Neural cell (in vitro differentiated cells): ENCODE measurements at regions not wholly inside any gene's neighbourhood (a gene's known extent, or its start where the extent isn't known, plus 50 kb on each side); places are given as distances from the start of the nearest gene placed in this dataset.

ENCODE experiments used
- H2AFZ ChIP-seq: fragments of 200-600, 300-800 bp; sonication (generic), shearing (Covaris generic); 2 replicates; pipeline ENCODE4 v1.6.0; 2014; ENCODE audit warnings: low read depth, mild to moderate bottlenecking, antibody characterized with exemption, low read length, moderate library complexity
- H3F3A ChIP-seq: fragments of 200-600 bp; shearing (Covaris generic); 2 replicates; pipeline ENCODE4 v1.6.1; 2016; ENCODE audit warnings: mild to moderate bottlenecking, moderate library complexity, mixed read lengths, antibody characterized with exemption, low read length; ENCODE audit not compliant: insufficient read depth, poor library complexity, severe bottlenecking
- H3K27ac ChIP-seq: fragments of 200-600, 300-800 bp; sonication (generic), shearing (Covaris generic); 2 replicates; pipeline ENCODE4 v1.5.1; 2014; ENCODE audit warnings: mild to moderate bottlenecking, low read length, moderate library complexity
- H3K27me3 ChIP-seq: fragments of 300-800, 200-600 bp; sonication (generic), shearing (Covaris generic); 2 replicates; pipeline ENCODE4 v1.6.0; 2014; ENCODE audit warnings: mild to moderate bottlenecking, low read depth, low read length, moderate library complexity; ENCODE audit not compliant: insufficient read depth
- H3K36me3 ChIP-seq: fragments of 300-800, 200-600 bp; sonication (generic), shearing (Covaris generic); 2 replicates; pipeline ENCODE4 v1.5.1; 2014; ENCODE audit warnings: mild to moderate bottlenecking, antibody characterized with exemption, low read length, moderate library complexity; ENCODE audit not compliant: insufficient read depth
- H3K4me2 ChIP-seq: fragments of 300-800, 200-600 bp; sonication (generic), shearing (Covaris generic); 2 replicates; pipeline ENCODE4 v1.6.0; 2014; ENCODE audit warnings: mild to moderate bottlenecking, low read length
- H3K4me3 ChIP-seq: fragments of 300-800, 200-600 bp; sonication (generic), shearing (Covaris generic); 2 replicates; pipeline ENCODE4 v1.5.1; 2014; ENCODE audit warnings: mild to moderate bottlenecking, low read length, moderate library complexity
- H3K79me2 ChIP-seq: fragments of 200-600 bp; shearing (Covaris generic); replicated peaks from 2 replicates; pipeline ENCODE4 v1.6.0; 2014; ENCODE audit warnings: mild to moderate bottlenecking, low read length, moderate library complexity; ENCODE audit not compliant: insufficient read depth
- H3K9ac ChIP-seq: fragments of 300-800, 200-600 bp; sonication (generic), shearing (Covaris generic); 2 replicates; pipeline ENCODE4 v1.6.1; 2016; ENCODE audit warnings: mild to moderate bottlenecking, low read length, mixed read lengths
- H3K9me2 ChIP-seq: fragments of 200-600 bp; shearing (Covaris generic); 2 replicates; pipeline ENCODE4 v1.6.1; 2016; ENCODE audit warnings: mild to moderate bottlenecking, low read length, mixed read lengths; ENCODE audit not compliant: insufficient read depth
- H3K9me3 ChIP-seq: fragments of 200-600, 300-800 bp; sonication (generic), shearing (Covaris generic); 2 replicates; pipeline ENCODE4 v1.6.1; 2016; ENCODE audit warnings: mild to moderate bottlenecking, mixed run types, low read length, moderate library complexity, mixed read lengths
- H4K20me1 ChIP-seq: fragments of 200-600 bp; shearing (Covaris generic); 2 replicates; pipeline ENCODE4 v1.6.1; 2016; ENCODE audit warnings: mild to moderate bottlenecking, mixed run types; ENCODE audit not compliant: insufficient read depth
- CTCF ChIP-seq: fragments of 450-650 bp; IDR thresholded peaks from 2 replicates; pipeline ENCODE4 v1.5.1; 2014; ENCODE audit warnings: antibody characterized with exemption, mild to moderate bottlenecking, moderate library complexity; ENCODE audit not compliant: poor library complexity, severe bottlenecking
- EP300 ChIP-seq: fragments of 450-650 bp; conservative IDR thresholded peaks from 2 replicates; pipeline ENCODE4 v1.6.1; 2014; ENCODE audit warnings: antibody characterized with exemption, mild to moderate bottlenecking, moderate library complexity; ENCODE audit not compliant: poor library complexity, severe bottlenecking
- EZH2 ChIP-seq: fragments of 200-600, 300-800 bp; shearing (Covaris generic), sonication (generic); IDR thresholded peaks from 2 replicates; pipeline ENCODE4 v1.6.1; 2014; ENCODE audit warnings: antibody characterized with exemption, low read length, borderline replicate concordance, mild to moderate bottlenecking; ENCODE audit not compliant: insufficient read depth, poor library complexity, severe bottlenecking
- MXI1 ChIP-seq: fragments of 450-650 bp; conservative IDR thresholded peaks from 2 replicates; pipeline ENCODE4 v1.6.1; 2014; ENCODE audit warnings: antibody characterized with exemption, mild to moderate bottlenecking; ENCODE audit not compliant: poor library complexity, severe bottlenecking
- POLR2AphosphoS5 ChIP-seq: IDR thresholded peaks from 2 replicates; pipeline ENCODE4 v1.6.1; 2012
- RAD21 ChIP-seq: fragments of 450-650 bp; conservative IDR thresholded peaks from 2 replicates; pipeline ENCODE4 v1.6.1; 2014; ENCODE audit warnings: antibody characterized with exemption, mild to moderate bottlenecking, moderate library complexity
- SMC3 ChIP-seq: fragments of 450-650 bp; conservative IDR thresholded peaks from 2 replicates; pipeline ENCODE4 v1.6.1; 2014; ENCODE audit warnings: antibody characterized with exemption, mild to moderate bottlenecking, moderate library complexity; ENCODE audit not compliant: poor library complexity
- TAF1 ChIP-seq: IDR thresholded peaks from 2 replicates; pipeline ENCODE4 v1.6.1; 2012; ENCODE audit warnings: low read depth
- TF ChIP-seq, protein P1 (sequence below): IDR thresholded peaks from 2 replicates; pipeline ENCODE4 v1.6.1; 2012; ENCODE audit warnings: borderline replicate concordance

GRCh38 chr10:76740514-76740913, 897.1 kb downstream of the KCNMA1 start:
- no peaks in the 10 kb centered on the region for H3K36me3 ChIP-seq
- no peak overlapping the region for H2AFZ ChIP-seq
- H3K9ac ChIP-seq: no peak overlapping the region
- TF ChIP-seq EP300 (no peak), TAF1 (no peak), SMC3 (no peak), POLR2AphosphoS5 (no peak), EZH2 (no peak)
- TF ChIP-seq, protein P1, sequence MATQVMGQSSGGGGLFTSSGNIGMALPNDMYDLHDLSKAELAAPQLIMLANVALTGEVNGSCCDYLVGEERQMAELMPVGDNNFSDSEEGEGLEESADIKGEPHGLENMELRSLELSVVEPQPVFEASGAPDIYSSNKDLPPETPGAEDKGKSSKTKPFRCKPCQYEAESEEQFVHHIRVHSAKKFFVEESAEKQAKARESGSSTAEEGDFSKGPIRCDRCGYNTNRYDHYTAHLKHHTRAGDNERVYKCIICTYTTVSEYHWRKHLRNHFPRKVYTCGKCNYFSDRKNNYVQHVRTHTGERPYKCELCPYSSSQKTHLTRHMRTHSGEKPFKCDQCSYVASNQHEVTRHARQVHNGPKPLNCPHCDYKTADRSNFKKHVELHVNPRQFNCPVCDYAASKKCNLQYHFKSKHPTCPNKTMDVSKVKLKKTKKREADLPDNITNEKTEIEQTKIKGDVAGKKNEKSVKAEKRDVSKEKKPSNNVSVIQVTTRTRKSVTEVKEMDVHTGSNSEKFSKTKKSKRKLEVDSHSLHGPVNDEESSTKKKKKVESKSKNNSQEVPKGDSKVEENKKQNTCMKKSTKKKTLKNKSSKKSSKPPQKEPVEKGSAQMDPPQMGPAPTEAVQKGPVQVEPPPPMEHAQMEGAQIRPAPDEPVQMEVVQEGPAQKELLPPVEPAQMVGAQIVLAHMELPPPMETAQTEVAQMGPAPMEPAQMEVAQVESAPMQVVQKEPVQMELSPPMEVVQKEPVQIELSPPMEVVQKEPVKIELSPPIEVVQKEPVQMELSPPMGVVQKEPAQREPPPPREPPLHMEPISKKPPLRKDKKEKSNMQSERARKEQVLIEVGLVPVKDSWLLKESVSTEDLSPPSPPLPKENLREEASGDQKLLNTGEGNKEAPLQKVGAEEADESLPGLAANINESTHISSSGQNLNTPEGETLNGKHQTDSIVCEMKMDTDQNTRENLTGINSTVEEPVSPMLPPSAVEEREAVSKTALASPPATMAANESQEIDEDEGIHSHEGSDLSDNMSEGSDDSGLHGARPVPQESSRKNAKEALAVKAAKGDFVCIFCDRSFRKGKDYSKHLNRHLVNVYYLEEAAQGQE: no peak
- no peak overlapping the region for H3K4me2 ChIP-seq
- H4K20me1 ChIP-seq: no peaks in the 10 kb centered on the region
- H3K9me3 ChIP-seq: no peaks in the 10 kb centered on the region
- no peak overlapping the region for H3K4me3 ChIP-seq
- no peaks in the 10 kb centered on the region for H3K79me2 ChIP-seq
- no peak overlapping the region for H3K27ac ChIP-seq
- no peaks in the 10 kb centered on the region for H3F3A ChIP-seq
- no peaks in the 10 kb centered on the region for H3K9me2 ChIP-seq
- peaks cover 82% of the 10 kb centered on the region for H3K27me3 ChIP-seq

DNA sequence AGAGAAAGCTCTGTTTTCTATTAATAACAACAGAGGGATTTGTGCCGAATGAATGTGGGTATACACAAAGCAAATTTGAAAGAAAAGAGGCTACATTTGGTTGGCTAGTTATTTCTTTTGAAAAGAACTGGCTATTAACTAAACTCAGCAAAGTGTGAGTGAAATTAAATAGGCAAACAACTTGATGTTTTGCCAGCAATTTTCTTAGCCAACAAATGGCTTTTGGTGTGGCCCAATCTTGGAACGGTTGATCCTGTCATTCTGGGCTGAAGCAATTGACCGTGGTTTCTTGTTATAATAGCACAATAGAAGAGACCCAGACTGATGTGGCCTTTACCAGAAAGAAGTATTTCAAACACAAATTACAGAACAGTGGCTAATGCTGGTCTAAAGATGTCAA, 898.6 kb downstream of the KCNMA1 start:
- no peak overlapping the region for H3K9ac ChIP-seq
- H3K36me3 ChIP-seq: no peaks in the 10 kb centered on the region
- H3K4me3 ChIP-seq: no peak overlapping the region
- TF ChIP-seq EP300 (no peak), MXI1 (no peak), POLR2AphosphoS5 (no peak), RAD21 (no peak), CTCF (no peak), TAF1 (no peak), SMC3 (no peak)
- TF ChIP-seq, protein P1: no peak
- no peaks in the 10 kb centered on the region for H3K9me3 ChIP-seq
- H3F3A ChIP-seq: no peaks in the 10 kb centered on the region
- no peaks in the 10 kb centered on the region for H4K20me1 ChIP-seq
- H3K27me3 ChIP-seq: peaks cover 81% of the 10 kb centered on the region
- no peak overlapping the region for H3K4me2 ChIP-seq
- no peak overlapping the region for H2AFZ ChIP-seq
- H3K27ac ChIP-seq: no peak overlapping the region
- H3K79me2 ChIP-seq: no peaks in the 10 kb centered on the region
- no peaks in the 10 kb centered on the region for H3K9me2 ChIP-seq
